ENCODE measurements at regions not wholly inside any gene's neighbourhood (a gene's known extent, or its start where the extent isn't known, plus 50 kb on each side); places are given as distances from the start of the nearest gene placed in this dataset.

GRCh38 chr11:11215058-11215815, 137.8 kb downstream of the CSNK2A3 start:
- Mint-ChIP-seq H3K27ac (no peak overlapping the region), H3K27me3 (peaks cover 6% of the 10 kb centered on the region)
- intact Hi-C loops (cut with micrococcal nuclease): no loop called here

GRCh38 chr11:11213117-11213516, 139.9 kb downstream of the CSNK2A3 start:
- Mint-ChIP-seq H3K27me3 (peaks cover 6% of the 10 kb centered on the region), H3K36me3 (ENCODE audit: low read depth) (no peaks in the 10 kb centered on the region), H3K4me3 (no peak overlapping the region), H3K27ac (no peak overlapping the region), H3K4me1 (ENCODE audit: low read depth) (no peaks in the 10 kb centered on the region), H3K9me3 (no peaks in the 10 kb centered on the region)
- ChIA-PET CTCF (no interaction called here), POLR2A (no interaction called here)
- no peak for TF ChIP-seq CTCF (IDR thresholded peaks at IDR 0.05)
- DNase-seq (no peak), ATAC-seq (no peak)
- intact Hi-C loops (cut with micrococcal nuclease): no loop called here

More at GRCh38 chr11:11215058-11215815, 137.8 kb downstream of the CSNK2A3 start:
- H3K4me3 Mint-ChIP-seq: no peak overlapping the region
- H3K9me3 Mint-ChIP-seq: no peaks in the 10 kb centered on the region
- DNase-seq: no peak
- no peaks in the 10 kb centered on the region for H3K4me1 Mint-ChIP-seq (ENCODE audit: low read depth)
- ChIA-PET CTCF (no interaction called here), POLR2A (no interaction called here)
- no peak for TF ChIP-seq CTCF (IDR thresholded peaks at IDR 0.05)
- H3K36me3 Mint-ChIP-seq (ENCODE audit: low read depth): no peaks in the 10 kb centered on the region
- no peak for ATAC-seq

- no peak overlapping the region for H3K27ac Mint-ChIP-seq
- ATAC-seq: no peak
- no peaks in the 10 kb centered on the region for H3K36me3 Mint-ChIP-seq (ENCODE audit: low read depth)
- POLR2A ChIA-PET: no interaction called here
- H3K4me3 Mint-ChIP-seq: no peak overlapping the region
- intact Hi-C loops (cut with micrococcal nuclease): no loop called here
- TF ChIP-seq CTCF (IDR thresholded peaks at IDR 0.05): no peak
- no peaks in the 10 kb centered on the region for H3K4me1 Mint-ChIP-seq (ENCODE audit: low read depth)
- DNase-seq: no peak
- CTCF ChIA-PET: interaction anchor here (1.3 kb wide), 2 partner anchors 174 to 184 kb away, joined by 5 to 6 read pairs; no protein-coding TSS in a partner anchor
- H3K27me3 Mint-ChIP-seq: peaks cover 6% of the 10 kb centered on the region
- H3K9me3 Mint-ChIP-seq: no peaks in the 10 kb centered on the region
Measured at GRCh38 chr11:11211888-11212287, 141.2 kb downstream of the CSNK2A3 start.

- H3K27me3 Mint-ChIP-seq: peaks cover 8% of the 10 kb centered on the region
- no peaks in the 10 kb centered on the region for H3K36me3 Mint-ChIP-seq (ENCODE audit: low read depth)
- intact Hi-C loops (cut with micrococcal nuclease): no loop called here
- ChIA-PET CTCF (interaction anchor here (1.3 kb wide), 1 partner anchor 183 kb away, joined by 6 read pairs; no protein-coding TSS in a partner anchor), POLR2A (no interaction called here)
- H3K27ac Mint-ChIP-seq: no peak overlapping the region
- ATAC-seq: no peak
- H3K9me3 Mint-ChIP-seq: no peaks in the 10 kb centered on the region
- H3K4me1 Mint-ChIP-seq (ENCODE audit: low read depth): no peaks in the 10 kb centered on the region
- H3K4me3 Mint-ChIP-seq: no peak overlapping the region
- DNase-seq: no peak
- TF ChIP-seq CTCF (IDR thresholded peaks at IDR 0.05): no peak
Measured at GRCh38 chr11:11211186-11211585, 141.9 kb downstream of the CSNK2A3 start.

GRCh38 chr11:11210446-11210845, 142.6 kb downstream of the CSNK2A3 start:
- ChIA-PET POLR2A (no interaction called here), CTCF (no interaction called here)
- Mint-ChIP-seq H3K9me3 (no peaks in the 10 kb centered on the region), H3K36me3 (ENCODE audit: low read depth) (no peaks in the 10 kb centered on the region), H3K27ac (no peak overlapping the region), H3K4me1 (ENCODE audit: low read depth) (no peaks in the 10 kb centered on the region), H3K4me3 (no peak overlapping the region), H3K27me3 (peaks cover 8% of the 10 kb centered on the region)
- ATAC-seq (no peak), DNase-seq (no peak)
- no peak for TF ChIP-seq CTCF (IDR thresholded peaks at IDR 0.05)
- intact Hi-C loops (cut with micrococcal nuclease): no loop called here

Data from activated CD8-positive, alpha-beta T cell treated with anti-CD3 and anti-CD28 coated beads for 36 hours (primary cell).